ENCODE measurements at regions not wholly inside any gene's neighbourhood (a gene's known extent, or its start where the extent isn't known, plus 50 kb on each side); places are given as distances from the start of the nearest gene placed in this dataset.

DNA sequence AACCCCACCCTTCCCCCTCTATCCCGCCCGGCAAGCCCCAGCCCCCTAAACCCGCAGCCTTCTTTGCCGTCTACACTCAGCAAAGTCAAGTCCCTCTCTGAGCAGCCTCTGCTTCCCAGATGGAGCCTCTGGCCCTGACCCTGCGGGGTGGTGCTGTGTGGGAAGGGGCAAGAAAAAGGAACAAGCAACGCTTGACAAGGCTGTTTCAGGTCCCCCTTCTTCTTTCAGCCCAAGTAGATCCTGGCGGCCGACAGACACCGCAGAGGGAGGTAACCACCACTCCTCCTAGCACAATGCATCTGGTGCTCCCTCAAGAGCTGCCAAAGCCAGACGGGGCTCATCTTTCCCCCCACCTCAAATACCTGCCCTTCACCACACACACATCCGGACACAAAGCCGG lies 178.3 kb downstream of the ENGASE start:
- peaks cover 31% of the 10 kb centered on the region for H3K27me3 Mint-ChIP-seq
- no peaks in the 10 kb centered on the region for H3K36me3 Mint-ChIP-seq (ENCODE audit: low read depth)
- intact Hi-C loops (cut with micrococcal nuclease) = no loop called here
- H3K4me3 Mint-ChIP-seq = no peak overlapping the region
- no peaks in the 10 kb centered on the region for H3K9me3 Mint-ChIP-seq
- ATAC-seq (no peak), DNase-seq (no peak)
- H3K4me1 Mint-ChIP-seq (ENCODE audit: low read depth) = no peaks in the 10 kb centered on the region
- ChIA-PET CTCF (no interaction called here), POLR2A (no interaction called here)
- H3K27ac Mint-ChIP-seq = no peak overlapping the region
- TF ChIP-seq, protein P1, sequence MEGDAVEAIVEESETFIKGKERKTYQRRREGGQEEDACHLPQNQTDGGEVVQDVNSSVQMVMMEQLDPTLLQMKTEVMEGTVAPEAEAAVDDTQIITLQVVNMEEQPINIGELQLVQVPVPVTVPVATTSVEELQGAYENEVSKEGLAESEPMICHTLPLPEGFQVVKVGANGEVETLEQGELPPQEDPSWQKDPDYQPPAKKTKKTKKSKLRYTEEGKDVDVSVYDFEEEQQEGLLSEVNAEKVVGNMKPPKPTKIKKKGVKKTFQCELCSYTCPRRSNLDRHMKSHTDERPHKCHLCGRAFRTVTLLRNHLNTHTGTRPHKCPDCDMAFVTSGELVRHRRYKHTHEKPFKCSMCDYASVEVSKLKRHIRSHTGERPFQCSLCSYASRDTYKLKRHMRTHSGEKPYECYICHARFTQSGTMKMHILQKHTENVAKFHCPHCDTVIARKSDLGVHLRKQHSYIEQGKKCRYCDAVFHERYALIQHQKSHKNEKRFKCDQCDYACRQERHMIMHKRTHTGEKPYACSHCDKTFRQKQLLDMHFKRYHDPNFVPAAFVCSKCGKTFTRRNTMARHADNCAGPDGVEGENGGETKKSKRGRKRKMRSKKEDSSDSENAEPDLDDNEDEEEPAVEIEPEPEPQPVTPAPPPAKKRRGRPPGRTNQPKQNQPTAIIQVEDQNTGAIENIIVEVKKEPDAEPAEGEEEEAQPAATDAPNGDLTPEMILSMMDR (IDR thresholded peaks at IDR 0.05) = no peak

DNA sequence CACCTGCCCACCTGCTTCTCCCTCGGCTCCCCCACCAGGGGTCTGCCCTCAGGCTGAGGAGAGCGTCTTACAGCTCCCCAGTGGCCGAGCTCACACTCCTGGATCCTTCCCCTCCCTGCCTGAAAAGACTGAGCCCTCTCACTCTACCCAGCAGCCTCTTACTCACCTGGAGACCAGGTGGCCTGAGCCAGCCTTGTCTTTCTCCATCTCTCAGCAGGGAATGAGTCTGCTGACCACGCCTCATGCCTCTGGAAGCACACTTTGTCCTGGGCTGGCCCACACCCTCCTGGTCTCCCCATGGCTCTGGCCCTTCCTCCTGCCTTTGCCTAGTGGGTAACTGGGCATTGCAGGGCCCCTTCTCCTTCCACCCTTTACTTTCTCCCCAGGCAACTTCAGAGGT lies 177.2 kb downstream of the ENGASE start:
- ATAC-seq (no peak), DNase-seq (no peak)
- ChIA-PET CTCF (no interaction called here), POLR2A (no interaction called here)
- intact Hi-C loops (cut with micrococcal nuclease) = no loop called here
- Mint-ChIP-seq H3K4me1 (ENCODE audit: low read depth) (no peaks in the 10 kb centered on the region), H3K9me3 (no peaks in the 10 kb centered on the region), H3K27ac (no peak overlapping the region), H3K36me3 (ENCODE audit: low read depth) (no peaks in the 10 kb centered on the region), H3K27me3 (peaks cover 30% of the 10 kb centered on the region), H3K4me3 (no peak overlapping the region)
- TF ChIP-seq, protein P1 (IDR thresholded peaks at IDR 0.05) = no peak

DNA sequence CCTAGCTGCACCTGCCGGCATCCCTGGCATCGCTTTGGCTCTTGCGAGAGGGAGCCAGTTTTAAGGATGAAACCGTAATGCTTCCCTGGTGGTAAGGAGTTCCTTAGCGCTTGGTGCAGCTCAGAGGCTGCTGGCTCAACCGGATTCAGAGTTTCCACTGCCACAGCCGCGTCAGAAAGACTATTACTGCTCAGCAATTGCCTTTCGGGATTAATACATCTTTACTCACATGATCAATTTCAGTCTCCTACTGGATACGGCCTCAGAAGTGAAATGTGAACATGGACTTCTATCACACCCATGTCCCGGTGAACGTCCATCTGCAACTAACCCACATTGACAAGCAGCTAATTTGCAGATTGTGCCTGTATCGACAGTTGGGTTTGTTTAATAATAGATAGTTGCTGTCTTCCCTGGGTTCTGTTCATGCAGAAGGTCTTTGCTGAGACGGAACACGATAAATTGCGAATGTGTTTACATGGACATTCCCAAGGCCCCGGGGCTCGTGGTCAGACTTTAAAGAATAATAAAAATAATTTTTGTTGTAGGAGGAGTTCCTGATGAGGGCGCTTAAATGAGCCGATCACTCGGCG lies 175.4 kb downstream of the ENGASE start:
- DNase-seq (no peak), ATAC-seq (no peak)
- CTCF ChIA-PET = interaction anchor here (0.9 kb wide), 1 partner anchor 143 kb away, joined by 3 read pairs; no protein-coding TSS in a partner anchor
- Mint-ChIP-seq H3K27ac (no peak overlapping the region), H3K4me3 (no peak overlapping the region), H3K4me1 (ENCODE audit: low read depth) (no peaks in the 10 kb centered on the region), H3K27me3 (peaks cover 30% of the 10 kb centered on the region), H3K9me3 (no peaks in the 10 kb centered on the region), H3K36me3 (ENCODE audit: low read depth) (no peaks in the 10 kb centered on the region)
- POLR2A ChIA-PET = no interaction called here
- intact Hi-C loops (cut with micrococcal nuclease) = no loop called here
- TF ChIP-seq, protein P1 (IDR thresholded peaks at IDR 0.05) = no peak

DNA sequence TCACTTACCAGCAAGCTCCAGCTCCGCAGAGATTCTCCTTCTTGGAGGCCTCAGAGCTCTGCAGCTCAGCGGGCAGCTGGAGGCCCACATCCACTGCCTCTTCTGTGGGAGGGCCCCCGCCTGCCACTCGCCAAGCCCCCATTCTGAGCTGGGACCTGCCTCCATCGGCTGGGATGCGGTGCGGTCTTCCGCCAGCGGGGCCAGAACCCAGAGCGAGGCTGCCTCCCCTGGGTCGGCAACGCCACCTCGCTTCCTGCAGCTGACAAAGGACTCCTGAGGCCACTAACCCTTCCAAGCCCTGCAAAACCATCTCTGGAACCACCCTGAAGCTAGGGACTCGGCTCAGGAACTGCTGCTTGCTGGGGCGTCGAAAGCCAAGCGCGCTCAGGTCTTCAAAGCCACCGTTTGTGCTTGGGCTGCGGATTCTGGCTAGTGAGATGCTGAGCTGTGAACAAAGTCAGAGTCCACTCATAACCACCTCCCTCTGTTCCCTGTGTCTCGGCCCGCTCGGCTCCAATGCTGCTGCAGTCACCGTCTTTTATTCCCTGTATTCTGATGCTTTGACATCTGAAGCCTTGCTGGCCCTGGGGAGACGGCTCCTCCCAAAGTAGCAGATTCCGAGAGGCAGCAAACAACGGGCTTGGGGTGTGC lies 174.3 kb downstream of the ENGASE start:
- CTCF ChIA-PET = no interaction called here
- H3K27ac Mint-ChIP-seq = no peak overlapping the region
- H3K36me3 Mint-ChIP-seq (ENCODE audit: low read depth) = no peaks in the 10 kb centered on the region
- peaks cover 27% of the 10 kb centered on the region for H3K27me3 Mint-ChIP-seq
- POLR2A ChIA-PET = no interaction called here
- no peaks in the 10 kb centered on the region for H3K4me1 Mint-ChIP-seq (ENCODE audit: low read depth)
- no peak for ATAC-seq
- no peak for DNase-seq
- TF ChIP-seq, protein P1 (IDR thresholded peaks at IDR 0.05) = no peak
- intact Hi-C loops (cut with micrococcal nuclease) = no loop called here
- H3K4me3 Mint-ChIP-seq = no peak overlapping the region
- H3K9me3 Mint-ChIP-seq = no peaks in the 10 kb centered on the region

DNA sequence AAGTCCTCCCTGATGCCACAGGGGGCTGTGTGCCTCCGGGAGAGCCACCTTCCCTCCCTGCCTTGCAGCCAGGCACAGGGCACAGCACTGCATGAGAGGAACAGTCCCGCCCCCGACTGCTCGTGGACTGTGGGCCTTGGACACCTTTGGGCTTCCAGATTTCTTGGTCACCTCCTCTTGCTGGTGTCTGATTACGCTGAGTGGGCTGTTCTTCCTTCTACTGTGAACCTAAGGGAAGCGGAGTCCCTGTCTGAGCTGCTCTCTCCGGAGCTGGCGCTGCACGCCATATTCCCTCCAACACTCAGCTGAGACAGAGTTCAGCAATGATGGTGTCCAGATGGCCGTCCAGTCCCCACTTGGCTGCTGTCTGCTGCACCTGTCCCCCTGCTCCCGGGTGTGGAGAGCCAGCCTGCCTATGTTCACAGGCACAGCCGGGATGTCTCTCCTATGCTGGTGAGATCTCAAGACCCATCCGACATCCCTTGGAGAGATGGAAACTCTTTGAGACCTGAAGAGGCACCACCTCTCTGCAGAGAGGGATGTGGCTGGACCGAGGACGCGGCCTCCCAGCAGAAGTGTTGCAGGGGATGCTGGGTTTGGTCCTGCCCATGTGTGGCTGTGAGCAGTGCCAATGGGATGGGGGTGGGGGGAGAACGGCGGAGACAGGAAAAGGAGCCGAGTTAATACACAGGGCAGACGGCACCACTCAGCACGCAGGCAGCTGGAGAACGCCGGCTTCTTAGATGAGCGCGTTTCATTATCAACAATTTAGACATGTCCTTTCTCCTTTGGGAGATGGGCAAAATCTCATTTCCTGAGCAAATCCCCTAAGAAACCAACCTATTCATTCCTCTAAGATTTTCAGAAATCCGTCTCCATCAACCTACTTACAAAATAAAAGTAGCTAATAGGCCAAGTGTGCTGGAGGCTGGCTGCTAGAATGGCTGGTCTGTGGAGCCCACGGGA lies 171.9 kb downstream of the ENGASE start:
- H3K4me1 Mint-ChIP-seq (ENCODE audit: low read depth) = no peaks in the 10 kb centered on the region
- ATAC-seq = no peak
- no peak overlapping the region for H3K4me3 Mint-ChIP-seq
- TF ChIP-seq, protein P1 (IDR thresholded peaks at IDR 0.05) = no peak
- peaks cover 15% of the 10 kb centered on the region for H3K27me3 Mint-ChIP-seq
- CTCF ChIA-PET = no interaction called here
- H3K9me3 Mint-ChIP-seq = no peaks in the 10 kb centered on the region
- no peak for DNase-seq
- POLR2A ChIA-PET = no interaction called here
- no peaks in the 10 kb centered on the region for H3K36me3 Mint-ChIP-seq (ENCODE audit: low read depth)
- intact Hi-C loops (cut with micrococcal nuclease) = no loop called here
- H3K27ac Mint-ChIP-seq = no peak overlapping the region
